Thyroid gland (tissue), 4 donors: ENCODE measurements at regions not wholly inside any gene's neighbourhood (a gene's known extent, or its start where the extent isn't known, plus 50 kb on each side); places are given as distances from the start of the nearest gene placed in this dataset.

Source experiments
- DNase-seq, 2 donors: peaks; one replicate each; pipeline ENCODE4 v3.0.0-alpha.2; 2019
- H3K27ac ChIP-seq, 3 donors: fragments of 200-600 bp; sonication (generic); 1 replicate in 2 of 3; 2 replicates in 1 of 3; pipeline ENCODE4 v1.5.1; 2016 to 2019; ENCODE audit warnings: mild to moderate bottlenecking in 1 of 3, moderate library complexity in 1 of 3
- H3K27me3 ChIP-seq: fragments of 200-600 bp; sonication (generic); one replicate; pipeline ENCODE4 v1.5.1; 2019
- H3K36me3 ChIP-seq, 2 donors: fragments of 200-600 bp; sonication (generic); one replicate each; pipeline ENCODE4 v1.5.1; 2016 to 2019
- H3K4me1 ChIP-seq, 2 donors: fragments of 200-600 bp; sonication (generic); one replicate each; pipeline ENCODE4 v1.5.1; 2017 to 2019
- H3K4me3 ChIP-seq, 3 donors: fragments of 200-600 bp; sonication (generic); replicated peaks in 1 of 3; 1 replicate in 2 of 3; 2 replicates in 1 of 3; pipeline ENCODE4 v1.5.1; 2016; ENCODE audit warnings: mild to moderate bottlenecking in 1 of 3
- H3K9me3 ChIP-seq: fragments of 200-600 bp; sonication (generic); one replicate; pipeline ENCODE4 v1.5.1; 2017
- CTCF ChIP-seq, 6 experiments: fragments of 200-600 bp in 3 of 6; fragments of 450-650 bp in 3 of 6; sonication (generic) in 3 of 6; IDR thresholded peaks; one replicate each; pipeline ENCODE4 v1.5.1; 2016 to 2019; ENCODE audit warnings: antibody characterized with exemption in 6 of 6, mild to moderate bottlenecking in 2 of 6, inconsistent platforms in 1 of 6, moderate library complexity in 1 of 6
- POLR2A ChIP-seq, 2 donors: fragments of 450-650 bp; IDR thresholded peaks; one replicate each; pipeline ENCODE4 v1.6.1; 2017; ENCODE audit warnings: antibody characterized with exemption in 2 of 2, mild to moderate bottlenecking in 2 of 2, moderate library complexity in 1 of 2
- WGBS, 2 donors: methylation state at CpG; one replicate each; pipeline ENCODE4 v1.1.5; 2017; 5-methylcytosine and 5-hydroxymethylcytosine counted together
- intact Hi-C: fragments of 100-400 bp; cut with DNase I; formaldehyde crosslinking; loops from one replicate; pipeline ENCODE4 v1.15.1; 2023

- Histone ChIP-seq H3K27ac (no peak overlapping the region), H3K36me3 (no peaks in the 10 kb centered on the region), H3K4me3 (no peak overlapping the region), H3K27me3 (no peaks in the 10 kb centered on the region), H3K4me1 (peaks cover 0 to 7% of the 10 kb centered on the region in 2 donors), H3K9me3 (no peaks in the 10 kb centered on the region)
- no peak for DNase-seq
- 70 to 83% methylated on average over 3 of the region's 3 CpGs for WGBS, 2 donors
- TF ChIP-seq CTCF (IDR thresholded peaks at IDR 0.05): no peak
- no peak for TF ChIP-seq POLR2A (IDR thresholded peaks at IDR 0.05)
- intact Hi-C loops: no loop called here
Observed at GRCh38 chr4:152202415-152202814, 333.5 kb downstream of the FBXW7 start.

- TF ChIP-seq CTCF (IDR thresholded peaks at IDR 0.05): no peak
- TF ChIP-seq POLR2A (IDR thresholded peaks at IDR 0.05): no peak
- no peaks in the 10 kb centered on the region for H3K27me3 ChIP-seq
- no peak for DNase-seq
- 82 to 84% methylated on average over 7 of the region's 7 CpGs for WGBS, 2 donors
- no peak overlapping the region for H3K27ac ChIP-seq
- no peaks in the 10 kb centered on the region for H3K36me3 ChIP-seq
- intact Hi-C loops: no loop called here
- H3K4me1 ChIP-seq: no peaks in the 10 kb centered on the region
- no peaks in the 10 kb centered on the region for H3K9me3 ChIP-seq
- H3K4me3 ChIP-seq: no peak overlapping the region
Observed at GRCh38 chr4:152200511-152201333, 335.2 kb downstream of the FBXW7 start.

- Histone ChIP-seq H3K4me1 (no peaks in the 10 kb centered on the region), H3K9me3 (no peaks in the 10 kb centered on the region), H3K4me3 (no peak overlapping the region), H3K27ac (no peak overlapping the region), H3K36me3 (no peaks in the 10 kb centered on the region), H3K27me3 (no peaks in the 10 kb centered on the region)
- WGBS, 2 donors: 63 to 69% methylated on average over 6 of the region's 6 CpGs
- intact Hi-C loops: no loop called here
- no peak for TF ChIP-seq CTCF (IDR thresholded peaks at IDR 0.05)
- no peak for TF ChIP-seq POLR2A (IDR thresholded peaks at IDR 0.05)
- DNase-seq: no peak
Observed at GRCh38 chr4:152197211-152197610, 338.7 kb downstream of the FBXW7 start.

GRCh38 chr4:152195888-152196287 lies 340.0 kb downstream of the FBXW7 start:
- Histone ChIP-seq H3K9me3 (no peaks in the 10 kb centered on the region), H3K27me3 (no peaks in the 10 kb centered on the region), H3K27ac (no peak overlapping the region), H3K36me3 (no peaks in the 10 kb centered on the region), H3K4me3 (no peak overlapping the region), H3K4me1 (no peaks in the 10 kb centered on the region)
- DNase-seq: no peak
- intact Hi-C loops: no loop called here
- WGBS, 2 donors: 71 to 74% methylated on average over 4 of the region's 4 CpGs
- no peak for TF ChIP-seq POLR2A (IDR thresholded peaks at IDR 0.05)
- no peak for TF ChIP-seq CTCF (IDR thresholded peaks at IDR 0.05)

GRCh38 chr4:152193059-152193458 lies 342.8 kb downstream of the FBXW7 start:
- Histone ChIP-seq H3K9me3 (no peaks in the 10 kb centered on the region), H3K4me3 (no peak overlapping the region), H3K27ac (no peak overlapping the region), H3K27me3 (no peaks in the 10 kb centered on the region), H3K36me3 (no peaks in the 10 kb centered on the region), H3K4me1 (no peaks in the 10 kb centered on the region)
- TF ChIP-seq CTCF (IDR thresholded peaks at IDR 0.05): no peak
- no peak for TF ChIP-seq POLR2A (IDR thresholded peaks at IDR 0.05)
- intact Hi-C loops: no loop called here
- WGBS, 2 donors: 95 to 100% methylated on average over 2 of the region's 2 CpGs
- DNase-seq: no peak
